HG03442 (cell line): ENCODE measurements at regions not wholly inside any gene's neighbourhood (a gene's known extent, or its start where the extent isn't known, plus 50 kb on each side); places are given as distances from the start of the nearest gene placed in this dataset.

ENCODE experiments used
- ATAC-seq: cut with Tn5 transposase; IDR thresholded peaks from one replicate; pipeline ENCODE4 v1.9.1; 2021; ENCODE audit warnings: mild to moderate bottlenecking, moderate library complexity; ENCODE audit not compliant: unreplicated experiment

GRCh38 chr2:8458503-8459459 is 223.1 kb upstream of the ID2 start:
- no peak for ATAC-seq

GRCh38 chr2:8459474-8459873 is 222.4 kb upstream of the ID2 start:
- ATAC-seq, result no peak

GRCh38 chr2:8461341-8461740 is 220.5 kb upstream of the ID2 start:
- no peak for ATAC-seq

GRCh38 chr2:8462280-8462679 is 219.6 kb upstream of the ID2 start:
- ATAC-seq, result no peak

GRCh38 chr2:8462899-8463648 is 218.8 kb upstream of the ID2 start:
- no peak for ATAC-seq

- ATAC-seq, result no peak
Observed at GRCh38 chr2:8465560-8465959, 216.3 kb upstream of the ID2 start.

GRCh38 chr2:8469709-8470493 is 212.0 kb upstream of the ID2 start:
- ATAC-seq, result no peak

- peak; percentile 39 for ATAC-seq
Observed at GRCh38 chr2:8472545-8473323, 209.1 kb upstream of the ID2 start.

GRCh38 chr2:8475349-8476031 is 206.4 kb upstream of the ID2 start:
- ATAC-seq, result peak; percentile 35

GRCh38 chr2:8477552-8478470 is 204.0 kb upstream of the ID2 start:
- peak; percentile 46 for ATAC-seq

GRCh38 chr2:8478471-8478793 is 203.4 kb upstream of the ID2 start:
- ATAC-seq, result no peak

GRCh38 chr2:8479298-8479697 is 202.6 kb upstream of the ID2 start:
- ATAC-seq, result no peak

- no peak for ATAC-seq
Observed at GRCh38 chr2:8480915-8481314, 200.9 kb upstream of the ID2 start.

- peak; percentile 35 for ATAC-seq
Observed at GRCh38 chr2:8481463-8482009, 200.3 kb upstream of the ID2 start.

- ATAC-seq, result no peak
Observed at GRCh38 chr2:8482432-8482831, 199.4 kb upstream of the ID2 start.

- no peak for ATAC-seq
Observed at GRCh38 chr2:8484502-8485283, 197.2 kb upstream of the ID2 start.

GRCh38 chr2:8485736-8486135 is 196.1 kb upstream of the ID2 start:
- ATAC-seq, result no peak

- ATAC-seq, result no peak
Observed at GRCh38 chr2:8486141-8486540, 195.7 kb upstream of the ID2 start.
